ENCODE measurements at regions not wholly inside any gene's neighbourhood (a gene's known extent, or its start where the extent isn't known, plus 50 kb on each side); places are given as distances from the start of the nearest gene placed in this dataset.

- TF ChIP-seq, protein P1, sequence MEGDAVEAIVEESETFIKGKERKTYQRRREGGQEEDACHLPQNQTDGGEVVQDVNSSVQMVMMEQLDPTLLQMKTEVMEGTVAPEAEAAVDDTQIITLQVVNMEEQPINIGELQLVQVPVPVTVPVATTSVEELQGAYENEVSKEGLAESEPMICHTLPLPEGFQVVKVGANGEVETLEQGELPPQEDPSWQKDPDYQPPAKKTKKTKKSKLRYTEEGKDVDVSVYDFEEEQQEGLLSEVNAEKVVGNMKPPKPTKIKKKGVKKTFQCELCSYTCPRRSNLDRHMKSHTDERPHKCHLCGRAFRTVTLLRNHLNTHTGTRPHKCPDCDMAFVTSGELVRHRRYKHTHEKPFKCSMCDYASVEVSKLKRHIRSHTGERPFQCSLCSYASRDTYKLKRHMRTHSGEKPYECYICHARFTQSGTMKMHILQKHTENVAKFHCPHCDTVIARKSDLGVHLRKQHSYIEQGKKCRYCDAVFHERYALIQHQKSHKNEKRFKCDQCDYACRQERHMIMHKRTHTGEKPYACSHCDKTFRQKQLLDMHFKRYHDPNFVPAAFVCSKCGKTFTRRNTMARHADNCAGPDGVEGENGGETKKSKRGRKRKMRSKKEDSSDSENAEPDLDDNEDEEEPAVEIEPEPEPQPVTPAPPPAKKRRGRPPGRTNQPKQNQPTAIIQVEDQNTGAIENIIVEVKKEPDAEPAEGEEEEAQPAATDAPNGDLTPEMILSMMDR (IDR thresholded peaks at IDR 0.05; ENCODE audit: borderline replicate concordance, control extremely low read depth, extremely low read depth, insufficient read depth, missing control alignments), result no peak
- in situ Hi-C loops (cut with MboI; ENCODE audit: low sequenced_read_pairs, unreplicated experiment), result no loop called here
- no peak for DNase-seq (ENCODE audit: low spot score)
Observed at GRCh38 chr3:59535791-59536221, 486.0 kb upstream of the CFAP20DC start.

DNA sequence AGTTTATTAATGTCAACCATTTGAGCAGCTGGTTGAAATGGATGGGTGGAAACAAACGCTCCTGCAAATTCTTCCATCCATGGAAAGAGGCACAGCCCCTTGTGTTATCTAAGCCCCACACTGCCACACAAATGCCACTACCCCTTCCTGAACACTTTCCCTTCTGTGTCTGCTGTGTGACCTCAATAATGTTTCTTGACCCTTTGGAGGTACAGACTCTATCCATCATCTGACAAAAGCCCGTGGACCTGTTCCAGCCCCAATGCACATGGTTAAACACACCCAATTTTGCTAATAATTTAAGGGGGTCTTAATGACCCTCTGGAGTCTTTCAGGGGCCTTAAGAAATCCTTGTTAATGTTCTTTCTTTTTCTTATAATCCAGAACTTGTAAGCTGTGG is 482.2 kb upstream of the CFAP20DC start:
- DNase-seq (ENCODE audit: low spot score), result no peak
- in situ Hi-C loops (cut with MboI; ENCODE audit: low sequenced_read_pairs, unreplicated experiment), result no loop called here
- TF ChIP-seq, protein P1 (IDR thresholded peaks at IDR 0.05; ENCODE audit: borderline replicate concordance, control extremely low read depth, extremely low read depth, insufficient read depth, missing control alignments), result no peak

DNA sequence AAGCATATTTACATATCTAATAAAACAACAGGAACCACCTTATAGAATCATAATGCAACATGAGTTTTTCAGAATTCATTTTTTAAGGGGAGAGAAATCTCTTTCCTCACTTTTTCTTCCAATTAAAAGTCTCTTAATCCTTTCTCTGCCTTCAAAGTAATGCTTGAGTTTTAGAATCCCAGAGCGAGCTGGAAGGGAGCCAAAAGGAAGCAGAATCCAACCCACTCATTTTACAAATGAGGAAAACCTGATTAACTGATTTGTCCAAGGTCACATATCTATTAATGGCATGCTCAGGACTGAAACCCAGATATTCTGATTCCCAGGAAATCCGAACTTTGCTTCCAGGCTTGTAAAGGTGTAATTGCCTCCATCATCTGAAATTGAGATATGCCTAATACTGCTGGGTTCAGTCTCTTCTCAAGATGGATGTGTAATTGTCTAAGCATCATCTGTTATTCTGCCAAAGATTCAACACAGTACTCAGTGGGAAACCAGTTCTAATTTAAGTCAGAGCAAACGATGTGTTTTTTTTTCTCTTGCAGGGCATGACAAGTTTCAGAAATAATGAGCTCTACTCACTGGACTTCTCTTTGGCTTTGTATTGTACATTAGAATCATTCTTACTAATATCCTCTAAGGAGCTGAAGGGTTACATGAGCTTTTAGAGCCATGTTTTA is 481.4 kb upstream of the CFAP20DC start:
- TF ChIP-seq, protein P1 (IDR thresholded peaks at IDR 0.05; ENCODE audit: borderline replicate concordance, control extremely low read depth, extremely low read depth, insufficient read depth, missing control alignments), result no peak
- no peak for DNase-seq (ENCODE audit: low spot score)
- in situ Hi-C loops (cut with MboI; ENCODE audit: low sequenced_read_pairs, unreplicated experiment), result no loop called here

GRCh38 chr3:59528251-59528650 is 478.4 kb upstream of the CFAP20DC start:
- TF ChIP-seq, protein P1 (IDR thresholded peaks at IDR 0.05; ENCODE audit: borderline replicate concordance, control extremely low read depth, extremely low read depth, insufficient read depth, missing control alignments), result no peak
- in situ Hi-C loops (cut with MboI; ENCODE audit: low sequenced_read_pairs, unreplicated experiment), result no loop called here
- no peak for DNase-seq (ENCODE audit: low spot score)

- TF ChIP-seq, protein P1 (IDR thresholded peaks at IDR 0.05; ENCODE audit: borderline replicate concordance, control extremely low read depth, extremely low read depth, insufficient read depth, missing control alignments), result no peak
- in situ Hi-C loops (cut with MboI; ENCODE audit: low sequenced_read_pairs, unreplicated experiment), result no loop called here
- no peak for DNase-seq (ENCODE audit: low spot score)
Observed at GRCh38 chr3:59527493-59527892, 477.7 kb upstream of the CFAP20DC start.

DNA sequence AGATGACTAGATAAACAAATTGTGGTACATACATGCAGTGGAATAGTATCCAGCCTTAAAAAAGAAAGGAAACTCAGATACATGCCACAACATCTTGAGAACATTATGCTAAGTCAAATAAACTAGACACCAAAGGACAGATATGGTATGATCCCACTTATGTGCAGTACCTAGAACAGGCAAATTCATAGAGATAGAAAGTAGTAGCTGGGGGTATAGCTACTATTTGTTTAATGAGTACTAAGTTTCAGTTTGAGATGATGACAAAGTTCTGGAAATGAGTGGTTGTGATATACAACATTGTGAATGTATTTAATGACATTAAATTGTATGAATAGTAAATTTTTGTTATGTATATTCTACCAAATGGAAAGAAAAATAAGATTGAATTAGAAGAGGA is 477.2 kb upstream of the CFAP20DC start:
- in situ Hi-C loops (cut with MboI; ENCODE audit: low sequenced_read_pairs, unreplicated experiment), result no loop called here
- DNase-seq (ENCODE audit: low spot score), result no peak
- TF ChIP-seq, protein P1 (IDR thresholded peaks at IDR 0.05; ENCODE audit: borderline replicate concordance, control extremely low read depth, extremely low read depth, insufficient read depth, missing control alignments), result no peak
